CD4-positive, alpha-beta T cell treated with Interferon alpha-2 for 1 hour (primary cell): ENCODE measurements at regions not wholly inside any gene's neighbourhood (a gene's known extent, or its start where the extent isn't known, plus 50 kb on each side); places are given as distances from the start of the nearest gene placed in this dataset.

Experiments used
- DNase-seq, 2 donors: peaks; one replicate each; pipeline ENCODE4 v3.0.0-alpha.2; 2020 to 2022

DNA sequence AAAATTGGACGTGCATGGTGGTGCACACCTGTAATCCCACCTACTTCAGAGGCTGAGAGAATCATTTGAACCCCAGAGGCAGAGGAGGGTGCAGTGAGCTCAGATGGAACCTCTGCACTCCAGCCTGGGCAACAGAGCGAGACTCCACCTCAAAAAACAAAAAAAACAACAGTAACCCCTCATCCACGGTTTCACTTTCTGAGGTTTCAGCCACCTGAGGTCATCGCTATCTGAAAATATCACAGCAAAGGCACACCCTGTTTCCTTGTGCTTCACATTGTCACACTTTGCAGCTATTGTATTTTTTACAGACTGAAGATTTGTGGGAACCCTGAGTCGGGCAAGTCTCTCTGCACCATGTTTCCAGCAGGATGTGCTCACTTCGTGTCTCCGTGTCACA lies 54.1 kb upstream of the FOXQ1 start:
- no peak for DNase-seq

DNA sequence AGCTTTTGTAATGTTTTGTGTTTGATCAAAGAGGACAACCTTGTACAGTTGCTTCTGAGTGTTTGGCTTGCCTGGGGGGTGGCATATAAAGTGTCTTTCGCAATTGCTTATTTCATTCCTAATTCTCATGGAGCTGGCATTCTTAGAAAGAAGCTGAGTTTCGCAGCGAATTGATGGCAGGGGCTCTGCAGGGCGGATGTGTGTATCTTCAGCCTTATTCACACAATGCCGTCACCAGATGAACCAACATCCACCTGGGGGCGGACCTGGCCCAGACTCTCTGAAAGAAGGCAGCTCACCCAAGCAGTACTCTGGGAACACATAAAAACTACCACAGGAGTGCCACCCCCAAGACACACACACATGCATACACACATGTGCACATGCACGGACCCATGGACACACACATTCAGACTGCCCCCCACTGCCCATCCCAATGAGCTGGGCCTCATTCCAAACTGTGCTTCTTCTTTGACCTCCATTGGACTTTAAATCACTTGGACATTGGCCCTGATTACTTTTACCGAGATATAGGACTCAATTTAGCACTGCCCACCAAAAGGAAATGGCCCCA lies 55.4 kb upstream of the FOXQ1 start:
- no peak for DNase-seq

DNA sequence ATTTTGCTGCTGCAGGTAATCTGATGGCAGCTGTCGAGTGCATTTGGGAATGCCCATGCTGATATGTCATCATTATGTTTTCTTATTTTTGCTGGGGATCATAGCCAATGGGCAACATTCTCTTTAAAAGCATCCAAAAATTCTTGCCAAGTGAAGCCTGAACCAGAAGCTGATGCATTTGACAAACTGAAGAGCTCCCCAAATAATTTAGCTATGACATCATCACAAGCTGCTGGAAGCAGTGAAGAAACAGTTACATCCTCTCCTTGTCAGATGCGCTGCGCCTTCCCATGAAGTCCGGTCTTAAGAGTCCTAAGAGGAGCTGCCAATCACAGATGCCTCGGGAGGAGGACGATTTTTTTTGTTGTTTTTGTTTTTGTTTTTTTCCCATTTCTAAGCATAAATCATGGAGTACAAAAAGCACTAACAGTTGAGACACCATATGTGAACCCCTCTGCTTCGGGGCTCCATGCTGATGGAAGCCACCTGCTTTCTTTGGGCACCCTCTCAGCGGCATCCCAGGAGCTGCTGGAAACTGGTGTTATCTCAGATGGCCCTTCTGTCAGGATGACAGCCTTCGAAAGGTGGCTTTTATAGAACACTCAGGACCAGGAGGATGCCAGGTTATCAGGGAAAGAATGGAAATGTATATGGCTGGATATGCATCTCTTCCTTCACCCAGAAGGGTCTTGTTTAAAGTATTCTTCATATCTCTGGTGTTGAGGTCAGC lies 56.1 kb upstream of the FOXQ1 start:
- DNase-seq, result no peak

DNA sequence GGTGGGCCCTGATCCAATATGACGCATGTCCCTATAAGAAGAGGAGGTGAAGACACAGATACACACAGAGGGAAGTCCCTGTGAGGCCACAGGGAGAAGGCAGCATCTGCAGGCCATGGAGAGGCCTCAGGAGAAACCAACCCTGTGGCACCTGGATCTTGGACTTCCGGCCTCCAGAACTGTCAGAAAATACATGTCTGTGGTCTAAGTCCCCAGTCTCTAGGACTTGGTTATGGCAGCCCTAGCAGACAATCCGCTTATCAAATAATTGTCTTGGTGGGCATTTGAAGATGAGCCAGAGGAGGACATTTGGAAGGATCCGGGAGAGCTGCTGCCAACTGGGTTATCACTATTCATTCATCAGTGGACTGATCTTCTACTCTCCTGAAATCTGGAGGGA lies 57.6 kb upstream of the FOXQ1 start:
- DNase-seq, result no peak

DNA sequence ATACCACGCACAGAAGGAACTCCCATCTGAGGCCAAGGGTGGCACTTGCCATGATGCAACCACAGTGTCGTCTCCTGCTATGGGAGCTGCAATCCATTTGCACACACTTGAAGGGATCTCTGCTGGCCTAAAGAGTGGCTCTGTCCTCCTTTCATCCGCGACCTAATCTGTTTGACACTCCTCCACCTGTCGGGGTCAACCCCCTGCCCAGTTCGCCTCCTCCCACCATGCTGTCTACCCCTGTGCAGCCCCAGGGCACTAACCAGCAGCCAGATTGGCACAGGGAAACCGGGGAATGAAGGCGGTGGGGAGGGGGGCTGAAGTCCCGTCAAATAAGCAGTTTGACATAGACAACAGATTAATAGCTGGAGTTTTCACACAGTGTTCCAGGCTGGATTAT lies 58.1 kb upstream of the FOXQ1 start:
- DNase-seq, result no peak

DNA sequence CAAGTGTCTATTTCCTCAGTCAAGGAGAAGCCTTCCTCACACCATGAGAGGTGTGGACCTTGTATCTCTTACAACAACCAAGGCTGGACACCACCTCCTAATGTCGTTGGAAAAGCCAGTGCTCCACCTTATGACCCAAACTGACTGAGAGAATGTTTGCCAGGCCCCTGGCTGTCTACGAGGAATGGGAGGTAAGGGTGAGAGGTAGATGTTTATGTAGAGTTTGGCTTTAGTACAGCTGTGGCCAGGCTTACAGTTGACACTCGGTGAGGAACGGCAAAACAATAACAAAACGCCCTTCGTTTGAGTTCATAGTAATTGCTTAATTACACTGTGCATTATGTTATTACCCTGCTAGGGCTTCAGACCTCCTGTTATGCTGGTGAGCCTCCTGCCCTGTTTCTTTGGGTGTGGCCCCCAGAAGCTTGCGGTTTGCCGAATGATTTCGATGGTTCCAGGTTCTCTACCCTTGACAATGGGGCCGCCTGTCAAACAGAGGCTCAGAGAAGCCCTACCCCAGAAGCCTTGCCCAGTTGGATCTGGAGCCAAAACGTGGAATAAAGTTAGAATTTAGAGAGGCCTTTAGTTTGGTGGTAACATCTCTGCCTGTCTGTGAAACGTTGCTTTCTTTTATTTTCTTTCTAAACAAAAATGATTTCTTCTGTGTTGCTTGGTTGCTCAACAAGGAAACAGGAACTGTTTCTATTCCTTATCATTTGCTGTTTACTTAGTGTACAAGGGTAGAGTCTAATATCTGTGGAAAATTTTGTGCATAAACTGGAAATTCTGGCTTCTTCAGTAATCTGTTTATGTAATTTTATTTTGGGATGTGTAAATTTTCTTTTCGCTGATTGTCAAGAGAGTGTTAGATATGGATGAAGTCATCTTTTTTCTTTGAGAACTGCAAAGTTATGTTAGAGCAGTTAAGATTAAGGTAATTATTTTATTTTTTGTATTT lies 60.4 kb upstream of the FOXQ1 start:
- no peak for DNase-seq

DNA sequence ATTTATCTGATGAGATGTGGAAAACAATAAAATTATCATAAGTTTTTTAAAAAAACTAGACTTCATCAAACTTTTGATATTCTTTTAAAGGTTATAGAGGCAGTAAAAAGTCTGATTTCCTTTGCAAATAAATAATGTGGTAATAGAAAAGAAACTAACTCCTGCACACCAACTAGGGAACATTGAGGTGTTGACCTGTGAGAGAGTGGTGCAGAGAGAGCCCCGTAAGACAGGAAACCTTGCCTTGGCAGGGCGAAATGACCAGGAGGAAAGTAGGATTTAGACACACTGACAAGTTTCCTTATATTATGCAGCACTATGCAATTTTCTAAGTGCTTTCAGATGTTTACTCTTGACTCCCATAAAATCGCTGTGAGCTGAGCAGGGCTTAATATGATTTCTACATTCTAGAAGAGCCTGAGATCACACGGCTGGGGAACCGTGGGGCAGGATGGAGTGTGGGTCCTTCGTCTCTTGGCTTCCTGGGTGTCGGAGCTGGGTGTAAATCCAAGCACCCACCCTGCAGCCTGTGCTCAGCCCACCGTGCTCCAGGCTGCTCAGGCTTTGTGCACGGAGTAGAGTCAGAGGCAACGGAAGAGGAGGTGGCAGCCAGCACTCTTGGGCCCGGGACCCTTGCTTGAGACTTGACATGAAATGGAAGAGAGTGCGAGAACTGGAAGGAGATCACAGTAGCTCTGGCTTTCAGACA lies 61.3 kb upstream of the FOXQ1 start:
- no peak for DNase-seq

DNA sequence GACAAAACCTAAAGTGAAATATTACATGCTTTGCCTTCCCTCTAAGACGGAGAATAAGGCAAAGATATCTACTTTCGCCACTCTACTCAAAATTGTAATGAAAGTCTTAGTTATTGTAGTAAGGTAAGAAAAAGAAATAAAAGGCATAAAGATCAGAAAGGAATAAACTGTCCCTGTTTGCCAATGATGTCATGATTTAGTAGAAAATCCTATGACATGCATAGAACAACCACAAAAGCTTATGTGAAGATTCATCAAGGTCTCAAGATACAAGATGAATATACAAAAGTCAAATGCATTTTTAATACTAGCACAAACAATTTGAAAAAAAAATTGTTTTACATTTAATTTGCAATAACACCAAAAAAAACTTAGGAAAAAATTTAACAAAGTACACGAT lies 64.0 kb upstream of the FOXQ1 start:
- DNase-seq, result no peak

DNA sequence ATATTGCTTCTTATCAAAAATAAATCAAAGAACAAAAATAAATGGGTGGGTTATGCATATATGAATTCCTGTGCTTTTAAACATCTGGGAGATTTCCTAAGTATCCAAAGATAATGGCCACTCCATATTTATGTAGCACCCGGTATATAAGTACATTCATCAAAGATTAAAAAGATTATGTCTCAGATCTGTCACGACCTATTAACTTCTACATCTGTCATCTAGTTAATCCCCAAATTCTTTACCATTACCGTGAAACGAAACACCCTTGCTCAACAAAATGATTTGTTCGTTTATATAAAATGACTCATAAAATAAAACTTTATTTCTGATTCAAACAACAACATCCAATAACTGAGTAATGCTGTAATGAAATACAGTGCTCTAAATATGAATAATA lies 64.8 kb upstream of the FOXQ1 start:
- no peak for DNase-seq

DNA sequence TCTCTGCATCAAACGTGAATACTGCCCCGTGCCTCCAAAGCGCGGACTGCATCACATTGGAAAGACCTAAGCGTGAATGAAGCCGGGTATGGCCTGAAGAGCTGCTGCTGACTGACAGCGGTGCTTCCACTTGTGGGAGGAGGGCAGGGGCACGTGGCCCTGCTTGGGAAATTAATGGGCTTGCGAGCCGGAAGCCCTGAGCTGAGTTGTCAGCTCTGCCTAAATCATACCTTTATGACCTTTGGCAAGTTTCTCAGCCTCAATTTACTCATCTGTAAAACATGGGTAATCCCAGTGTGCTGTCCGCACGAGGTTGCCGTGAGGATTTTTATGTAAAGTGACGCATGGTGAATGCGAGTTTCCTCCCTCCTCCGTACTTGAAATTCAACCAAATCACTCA lies 67.0 kb upstream of the FOXQ1 start:
- DNase-seq, result no peak

DNA sequence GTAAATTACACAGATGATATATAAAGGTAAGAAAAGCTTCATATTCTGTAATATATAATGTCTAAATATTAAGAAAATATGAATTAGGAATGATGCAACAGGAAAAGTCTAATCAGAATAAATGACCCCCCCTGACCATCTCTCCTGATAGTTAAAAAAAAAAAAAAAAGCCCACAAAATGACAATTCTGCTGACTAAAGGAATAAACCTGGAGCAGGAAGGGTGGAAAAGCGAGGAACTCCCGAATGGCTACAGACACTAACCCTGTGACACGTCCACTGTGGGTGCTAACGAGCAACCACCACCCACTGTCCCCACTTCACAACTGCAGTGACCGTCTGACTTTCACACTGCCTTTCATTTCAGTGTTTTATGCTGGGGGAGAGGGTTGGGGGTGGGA lies 67.6 kb upstream of the FOXQ1 start:
- DNase-seq, result no peak

DNA sequence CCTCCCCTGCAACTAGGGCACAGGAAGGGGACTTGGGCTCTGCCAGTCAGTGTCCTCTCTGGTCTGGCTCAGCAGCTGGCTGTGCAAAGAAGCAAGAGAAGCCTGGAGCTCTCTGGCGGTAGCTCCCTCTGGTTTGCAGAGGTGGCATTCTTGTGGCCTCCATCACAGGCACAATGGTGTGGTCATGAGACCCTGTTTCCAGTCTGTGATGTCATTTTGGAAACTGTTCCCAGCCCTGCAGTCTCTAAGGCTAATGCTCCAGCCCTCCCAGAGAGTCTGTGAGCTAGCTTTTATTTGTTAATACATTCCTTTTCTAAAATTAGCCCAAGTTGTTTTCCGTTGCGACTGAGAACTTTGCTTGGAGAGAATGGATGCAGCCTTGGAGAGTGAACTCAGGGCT lies 69.5 kb upstream of the FOXQ1 start:
- DNase-seq, result no peak

DNA sequence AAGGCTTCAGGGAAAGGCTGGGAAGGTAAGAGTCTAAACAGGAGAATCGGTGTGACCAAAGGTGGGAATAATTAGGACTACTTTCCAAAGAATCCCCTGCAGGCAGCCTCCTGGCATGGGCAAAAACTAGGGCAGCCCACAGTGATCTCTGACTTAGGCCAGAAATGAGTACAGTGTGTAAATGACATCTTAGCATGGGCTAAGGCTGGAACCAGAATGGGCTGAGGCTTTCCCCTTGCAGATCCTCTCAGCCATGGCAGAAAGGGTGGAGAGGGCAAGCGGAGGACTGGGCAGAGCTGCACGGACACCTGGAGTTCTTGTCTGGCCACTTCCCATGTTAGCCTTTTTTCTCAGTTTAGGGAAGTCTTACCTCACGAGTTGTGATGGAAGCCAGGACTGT lies 69.9 kb upstream of the FOXQ1 start:
- no peak for DNase-seq

DNA sequence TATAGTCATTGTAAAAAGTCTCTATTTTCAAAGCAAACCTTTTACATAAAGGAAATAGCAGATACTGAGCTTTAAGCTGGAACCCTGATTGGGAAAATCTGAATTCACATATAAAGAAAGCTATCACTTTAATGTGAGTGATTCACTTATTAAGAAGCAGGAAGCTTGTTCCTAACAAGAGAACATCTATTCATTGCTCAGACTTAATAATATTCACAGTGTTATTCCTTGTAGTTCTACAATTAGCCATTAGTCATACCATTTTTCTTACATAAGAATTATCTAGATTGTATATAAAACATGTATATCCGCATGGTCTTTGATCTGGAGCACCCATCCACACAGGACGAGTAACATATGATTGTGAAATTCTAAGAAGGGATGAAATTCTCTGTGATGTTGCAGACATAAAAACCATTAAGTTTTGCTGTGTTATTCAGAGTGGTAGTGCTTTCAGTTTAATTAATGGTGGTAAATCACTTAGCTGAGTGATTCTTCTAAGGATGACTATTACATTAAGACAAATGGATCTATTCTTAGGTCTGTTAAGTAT lies 71.1 kb upstream of the FOXQ1 start:
- no peak for DNase-seq

DNA sequence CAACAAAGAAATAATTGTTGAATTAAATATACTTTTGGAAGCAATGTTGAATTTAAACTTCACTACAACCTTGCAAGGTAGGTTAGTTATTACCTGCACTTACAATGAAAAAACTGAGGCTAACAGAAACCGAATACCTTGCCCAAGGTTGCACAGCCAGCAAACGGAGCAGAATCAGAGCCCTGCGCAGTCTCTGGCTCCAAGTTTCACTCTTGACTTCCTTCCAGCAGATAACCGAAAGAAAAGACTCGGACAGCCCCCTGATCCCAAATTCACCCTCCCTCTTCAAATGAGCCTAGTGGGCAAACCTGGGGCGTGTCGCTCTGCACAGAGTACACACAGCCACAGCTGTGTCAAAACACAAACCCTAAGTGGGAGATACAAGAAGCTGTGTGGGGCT lies 72.1 kb upstream of the FOXQ1 start:
- DNase-seq, result no peak

DNA sequence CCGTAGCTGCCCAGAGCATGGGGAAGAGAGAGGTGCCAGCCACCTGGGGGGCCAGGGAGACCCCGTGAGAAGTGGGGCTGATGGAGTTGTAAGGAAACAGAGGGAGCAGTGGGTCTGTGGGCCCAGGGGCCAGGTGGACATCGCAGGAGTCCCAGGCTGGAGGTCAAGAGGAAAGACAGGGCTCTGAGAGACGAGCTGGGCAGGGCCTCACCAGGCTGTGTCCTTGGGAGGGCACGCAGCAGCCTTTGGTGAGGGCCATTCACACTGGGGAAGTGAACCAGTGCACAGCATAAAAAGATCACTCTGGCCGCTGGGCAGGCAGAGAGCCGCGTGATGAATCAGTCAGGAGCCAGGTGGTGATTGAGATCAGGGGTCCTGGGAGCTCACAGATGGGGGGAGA lies 73.9 kb upstream of the FOXQ1 start:
- DNase-seq, result no peak

DNA sequence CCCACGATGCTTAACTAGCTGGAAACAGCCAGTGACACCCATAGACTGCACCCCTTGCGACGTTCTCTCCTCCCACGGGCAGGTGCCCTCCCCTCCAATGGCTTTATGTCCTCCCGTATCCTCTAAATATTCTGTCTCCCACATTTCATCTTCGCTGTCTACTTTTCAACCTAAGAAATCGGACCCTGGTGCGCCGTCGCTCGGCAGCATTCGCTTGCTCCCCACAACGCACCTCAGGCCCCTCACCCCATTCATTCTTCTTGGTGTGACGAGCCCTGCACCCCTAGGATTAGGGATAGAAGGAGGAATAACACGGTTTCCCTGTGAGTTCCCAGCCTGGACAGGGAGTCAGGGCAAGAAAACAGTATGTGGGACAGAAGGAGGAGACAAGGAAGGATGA lies 74.3 kb upstream of the FOXQ1 start:
- DNase-seq, result no peak

DNA sequence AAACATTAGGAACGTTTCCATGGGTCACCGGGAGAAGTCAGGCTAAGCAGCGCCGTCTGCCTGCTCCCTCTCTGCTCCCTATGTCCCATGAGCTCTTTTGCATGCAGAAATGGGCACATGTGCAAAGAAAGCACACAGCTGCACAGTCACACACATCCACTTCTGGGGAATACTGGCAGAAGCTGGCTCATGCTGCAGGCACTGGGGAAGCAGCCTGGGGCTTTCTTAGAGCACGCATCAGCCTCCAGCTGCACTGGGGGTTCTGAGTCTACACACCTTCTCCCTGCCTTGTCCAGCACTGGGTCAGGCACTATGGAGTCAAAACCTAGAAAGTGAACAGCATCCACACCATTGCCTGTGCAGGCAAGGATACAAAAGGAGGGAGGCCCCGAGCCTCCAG lies 76.1 kb upstream of the FOXQ1 start:
- DNase-seq, result no peak

DNA sequence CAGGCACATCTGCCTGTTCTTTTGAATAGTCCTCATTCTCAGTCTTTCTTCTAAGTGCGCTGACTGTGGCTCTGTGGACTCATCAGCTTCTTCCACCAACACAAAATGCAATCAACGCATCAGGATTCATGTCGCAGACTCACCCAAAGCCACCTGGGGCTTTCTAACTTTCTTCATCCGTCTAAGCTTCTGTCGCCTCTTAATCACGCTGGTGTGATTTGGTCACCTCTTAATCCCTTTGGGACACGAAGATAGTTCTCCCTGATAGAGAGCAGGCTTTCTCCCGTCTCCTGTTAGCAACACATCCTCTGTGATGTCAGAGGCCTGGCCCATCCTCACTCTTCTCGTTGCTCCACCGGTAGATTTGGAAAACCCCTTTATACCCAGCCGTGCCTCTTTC lies 78.0 kb upstream of the FOXQ1 start:
- DNase-seq, result no peak

DNA sequence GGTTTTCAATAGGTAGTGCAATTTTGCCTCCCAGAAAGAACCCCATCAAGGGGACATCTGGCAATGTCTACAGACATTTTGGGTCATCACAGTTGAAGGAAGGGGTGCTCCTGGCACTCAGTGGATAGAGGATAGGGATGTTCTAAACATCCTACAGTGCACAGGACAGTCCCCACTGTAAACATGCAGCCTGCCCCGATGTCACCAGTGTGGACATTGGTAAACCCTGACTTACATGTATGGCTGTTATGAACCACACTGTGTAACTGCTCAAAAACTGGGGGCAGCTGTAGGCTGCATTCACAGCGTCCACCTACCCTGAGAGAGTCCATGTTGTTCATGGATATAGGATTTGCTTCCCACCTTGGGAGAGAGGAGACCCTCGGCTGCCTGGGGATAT lies 79.3 kb upstream of the FOXQ1 start:
- no peak for DNase-seq

DNA sequence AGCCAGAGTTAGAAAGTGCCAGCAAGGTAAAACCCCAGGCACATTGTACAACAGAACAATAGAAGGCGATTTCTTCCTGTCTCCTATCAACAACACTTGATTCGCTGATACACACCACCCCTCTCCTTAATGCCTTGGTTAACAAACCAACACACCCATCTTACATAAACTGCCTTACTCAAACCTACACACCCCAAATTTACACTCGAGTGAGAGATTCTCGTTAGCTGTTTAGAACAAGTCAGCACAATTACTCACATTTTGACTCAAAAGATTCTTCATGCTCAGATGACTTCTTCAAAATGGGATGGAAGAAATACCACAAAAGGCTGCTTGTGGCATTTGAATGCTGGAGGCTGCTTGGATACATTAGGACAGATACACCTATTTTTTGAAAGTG lies 80.0 kb upstream of the FOXQ1 start:
- DNase-seq, result no peak

DNA sequence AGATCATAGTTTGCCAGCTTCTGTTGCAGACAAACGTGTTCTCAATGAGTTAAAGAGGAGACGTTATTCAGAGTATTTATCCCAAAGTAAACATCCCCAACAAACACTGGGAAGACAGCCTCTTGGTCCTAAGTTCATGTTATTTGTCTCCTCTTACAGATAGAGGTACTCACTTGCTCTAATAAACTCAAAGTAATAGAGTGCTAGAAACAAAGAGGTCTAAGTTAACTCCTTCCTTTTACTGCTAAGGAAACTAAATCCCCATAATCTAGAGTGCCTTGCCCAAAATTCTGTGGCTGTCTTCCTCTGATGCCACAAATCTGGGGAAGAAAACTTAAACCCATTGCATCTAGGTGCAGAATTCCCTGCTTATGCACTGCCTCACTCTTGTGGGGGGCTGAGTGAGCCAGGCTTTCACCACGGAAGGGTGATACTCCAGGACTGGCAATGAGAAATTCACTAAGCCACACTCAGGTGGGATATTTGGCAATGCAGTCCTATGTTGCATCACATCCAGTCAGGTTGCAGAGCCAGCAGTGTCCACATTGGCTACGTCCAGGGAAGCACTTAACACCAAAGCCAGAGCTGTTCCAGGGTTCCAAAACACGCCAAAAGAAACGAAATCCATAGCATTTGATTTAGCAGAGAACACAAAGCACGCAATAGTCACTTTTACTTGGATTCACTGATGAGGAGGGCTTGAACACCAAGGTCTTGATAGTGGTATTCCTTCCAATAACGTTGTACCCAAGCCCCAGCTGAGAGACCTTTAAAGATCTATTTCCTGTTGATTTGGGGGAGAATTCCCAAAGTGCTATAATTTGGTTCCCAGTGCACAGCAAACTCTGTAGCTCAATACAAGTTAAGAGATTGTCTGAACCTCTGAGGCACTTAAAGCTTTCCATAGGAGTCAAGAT lies 81.0 kb upstream of the FOXQ1 start:
- DNase-seq, result no peak
